Stimulated activated CD4-positive, alpha-beta T cell treated with anti-CD3 and anti-CD28 coated beads, Interleukin-4, amount 100 ng/mL, for 24 hours (primary cell): ENCODE measurements at regions not wholly inside any gene's neighbourhood (a gene's known extent, or its start where the extent isn't known, plus 50 kb on each side); places are given as distances from the start of the nearest gene placed in this dataset.

Source experiments
- DNase-seq: peaks from one replicate; pipeline ENCODE4 v3.0.0-alpha.2; 2020

- no peak for DNase-seq
Measured at GRCh38 chr1:214208460-214208859, 72.5 kb upstream of the SMYD2 start.

- DNase-seq: no peak
Measured at GRCh38 chr1:214209260-214209808, 71.6 kb upstream of the SMYD2 start.

GRCh38 chr1:214213136-214213535 is 67.8 kb upstream of the SMYD2 start:
- DNase-seq: no peak

- DNase-seq: no peak
Measured at GRCh38 chr1:214214851-214215250, 66.1 kb upstream of the SMYD2 start.

- no peak for DNase-seq
Measured at GRCh38 chr1:214215583-214215982, 65.4 kb upstream of the SMYD2 start.

- DNase-seq: no peak
Measured at GRCh38 chr1:214216021-214216420, 64.9 kb upstream of the SMYD2 start.

- no peak for DNase-seq
Measured at GRCh38 chr1:214216779-214217178, 64.2 kb upstream of the SMYD2 start.

- DNase-seq: no peak
Measured at GRCh38 chr1:214219902-214220301, 61.1 kb upstream of the SMYD2 start.

- no peak for DNase-seq
Measured at GRCh38 chr1:214220891-214221290, 60.1 kb upstream of the SMYD2 start.

GRCh38 chr1:214224611-214225354 is 56.2 kb upstream of the SMYD2 start:
- no peak for DNase-seq

- DNase-seq: no peak
Measured at GRCh38 chr1:214228976-214229375, 52.0 kb upstream of the SMYD2 start.

GRCh38 chr1:214229736-214230135 is 51.2 kb upstream of the SMYD2 start:
- DNase-seq: no peak
